ENCODE measurements at regions not wholly inside any gene's neighbourhood (a gene's known extent, or its start where the extent isn't known, plus 50 kb on each side); places are given as distances from the start of the nearest gene placed in this dataset.

DNA sequence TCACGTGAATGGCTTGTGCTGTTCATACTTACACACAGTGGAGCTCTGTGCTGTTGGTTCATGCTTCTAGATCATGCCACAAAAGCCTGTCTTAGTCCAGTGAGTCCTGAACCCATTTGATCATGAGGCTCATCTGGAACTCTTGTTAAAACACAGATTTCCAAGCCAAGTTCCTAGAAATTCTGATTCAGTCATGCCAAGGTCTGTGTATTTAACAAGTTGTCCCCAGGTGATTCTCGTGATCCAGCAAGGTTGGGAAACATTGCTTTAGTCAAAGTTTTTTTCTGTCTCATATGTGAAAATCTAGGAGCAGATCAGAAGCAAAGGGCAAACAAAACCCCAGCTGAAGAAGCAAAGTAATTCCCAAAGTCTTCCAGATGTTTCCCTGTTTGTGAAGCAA, 112.5 kb upstream of the GAS1 start:
- Histone ChIP-seq H3K27me3 (no peaks in the 10 kb centered on the region), H3K9me3 (no peaks in the 10 kb centered on the region), H3K4me1 (peaks cover 0 to 3% (median 0%) of the 10 kb centered on the region in 4 donors), H3K4me3 (no peak overlapping the region), H3K27ac (replicated peaks in 1 of 4) (no peak overlapping the region), H3K36me3 (no peaks in the 10 kb centered on the region)
- no peak for TF ChIP-seq POLR2AphosphoS5 (IDR thresholded peaks at IDR 0.05)
- TF ChIP-seq, protein P1, sequence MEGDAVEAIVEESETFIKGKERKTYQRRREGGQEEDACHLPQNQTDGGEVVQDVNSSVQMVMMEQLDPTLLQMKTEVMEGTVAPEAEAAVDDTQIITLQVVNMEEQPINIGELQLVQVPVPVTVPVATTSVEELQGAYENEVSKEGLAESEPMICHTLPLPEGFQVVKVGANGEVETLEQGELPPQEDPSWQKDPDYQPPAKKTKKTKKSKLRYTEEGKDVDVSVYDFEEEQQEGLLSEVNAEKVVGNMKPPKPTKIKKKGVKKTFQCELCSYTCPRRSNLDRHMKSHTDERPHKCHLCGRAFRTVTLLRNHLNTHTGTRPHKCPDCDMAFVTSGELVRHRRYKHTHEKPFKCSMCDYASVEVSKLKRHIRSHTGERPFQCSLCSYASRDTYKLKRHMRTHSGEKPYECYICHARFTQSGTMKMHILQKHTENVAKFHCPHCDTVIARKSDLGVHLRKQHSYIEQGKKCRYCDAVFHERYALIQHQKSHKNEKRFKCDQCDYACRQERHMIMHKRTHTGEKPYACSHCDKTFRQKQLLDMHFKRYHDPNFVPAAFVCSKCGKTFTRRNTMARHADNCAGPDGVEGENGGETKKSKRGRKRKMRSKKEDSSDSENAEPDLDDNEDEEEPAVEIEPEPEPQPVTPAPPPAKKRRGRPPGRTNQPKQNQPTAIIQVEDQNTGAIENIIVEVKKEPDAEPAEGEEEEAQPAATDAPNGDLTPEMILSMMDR (IDR thresholded peaks at IDR 0.05), result no peak
- no peak for TF ChIP-seq POLR2A (IDR thresholded peaks at IDR 0.05; ENCODE audit: low read depth)
- no peak for TF ChIP-seq EP300 (IDR thresholded peaks at IDR 0.05)
- 80% methylated on average over 2 of the region's 2 CpGs for WGBS
- DNase-seq (ENCODE audit: extremely low spot score), result no peak
- intact Hi-C loops (cut with DNase I), result no loop called here

DNA sequence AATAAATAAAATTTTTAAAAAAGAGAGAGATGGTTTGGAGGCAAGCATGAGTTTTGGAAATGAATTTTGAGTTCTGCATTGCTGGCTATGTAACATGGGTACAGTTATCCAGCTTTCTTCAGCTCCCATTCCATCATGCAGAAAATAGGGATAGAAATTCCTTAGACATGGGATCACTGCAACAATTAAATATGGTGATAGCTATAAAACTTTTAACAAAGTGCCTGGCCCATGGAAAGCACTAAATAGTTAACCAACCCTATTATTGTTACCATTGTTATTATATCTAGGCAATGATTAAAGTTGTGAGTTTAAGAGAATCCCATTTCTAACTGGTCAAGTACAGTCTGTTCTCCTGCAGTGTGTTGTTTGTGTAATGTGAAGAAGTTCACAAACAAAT, 115.4 kb upstream of the GAS1 start:
- no peak overlapping the region for H3K4me3 ChIP-seq

DNA sequence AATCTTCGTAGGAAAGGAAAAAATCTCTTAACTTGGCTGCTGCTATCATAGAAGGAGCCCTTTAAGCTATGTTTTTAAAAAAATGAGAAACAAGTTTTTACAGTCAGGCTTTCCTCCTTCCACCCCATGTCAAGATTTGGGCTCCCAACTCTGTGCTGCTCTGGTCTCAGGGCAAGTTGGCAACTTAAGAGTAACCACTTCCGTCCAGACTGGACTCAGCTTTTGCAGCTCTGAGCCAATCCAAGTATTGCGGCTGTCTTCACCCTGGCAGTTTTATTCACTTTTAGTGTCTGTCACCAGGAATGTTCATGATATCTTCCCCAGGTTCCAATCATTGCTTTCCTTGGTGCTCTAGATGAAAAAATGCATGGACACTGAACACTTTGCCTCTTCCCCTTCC, 115.9 kb upstream of the GAS1 start:
- WGBS, result 66% methylated on average over 3 of the region's 3 CpGs
- DNase-seq (ENCODE audit: extremely low spot score), result no peak
- no peak overlapping the region for H3K4me3 ChIP-seq
- peaks cover 0 to 3% (median 0%) of the 10 kb centered on the region in 4 donors for H3K4me1 ChIP-seq
- H3K27me3 ChIP-seq, result no peaks in the 10 kb centered on the region
- TF ChIP-seq POLR2A (IDR thresholded peaks at IDR 0.05; ENCODE audit: low read depth) (no peak), EP300 (IDR thresholded peaks at IDR 0.05) (no peak)
- H3K36me3 ChIP-seq, result no peaks in the 10 kb centered on the region
- no peaks in the 10 kb centered on the region for H3K9me3 ChIP-seq
- intact Hi-C loops (cut with DNase I), result no loop called here
- no peak overlapping the region for H3K27ac ChIP-seq (replicated peaks in 1 of 4)

More for the DNA sequence above, 115.4 kb upstream of the GAS1 start:
- H3K4me1 ChIP-seq, result peaks cover 0 to 3% (median 0%) of the 10 kb centered on the region in 4 donors
- intact Hi-C loops (cut with DNase I), result no loop called here
- no peaks in the 10 kb centered on the region for H3K27me3 ChIP-seq
- no peaks in the 10 kb centered on the region for H3K36me3 ChIP-seq
- H3K27ac ChIP-seq (replicated peaks in 1 of 4), result no peak overlapping the region
- DNase-seq (ENCODE audit: extremely low spot score), result no peak
- TF ChIP-seq POLR2AphosphoS5 (IDR thresholded peaks at IDR 0.05) (no peak), EP300 (IDR thresholded peaks at IDR 0.05) (no peak), POLR2A (IDR thresholded peaks at IDR 0.05; ENCODE audit: low read depth) (no peak)
- TF ChIP-seq, protein P1 (IDR thresholded peaks at IDR 0.05), result no peak
- H3K9me3 ChIP-seq, result no peaks in the 10 kb centered on the region

DNA sequence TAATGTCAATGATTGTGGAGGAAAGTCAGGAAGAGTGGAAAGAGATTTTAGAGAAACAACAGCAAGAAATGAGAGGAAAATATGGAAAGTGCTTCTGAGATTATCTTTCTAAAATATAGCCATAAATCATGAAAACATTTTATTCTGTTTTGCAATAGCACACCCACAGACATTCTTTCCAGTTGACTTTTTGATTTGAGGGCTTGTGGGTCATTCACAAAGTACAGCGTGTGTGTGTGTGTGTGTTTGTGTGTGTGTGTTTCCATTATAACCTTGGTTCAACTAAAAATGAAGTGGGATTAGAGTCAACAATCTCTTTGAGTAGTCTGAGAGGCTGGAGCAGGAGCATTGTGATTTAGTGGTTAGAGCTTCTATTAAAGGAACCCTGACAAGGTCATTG, 116.6 kb upstream of the GAS1 start:
- intact Hi-C loops (cut with DNase I), result no loop called here
- no peaks in the 10 kb centered on the region for H3K27me3 ChIP-seq
- peaks cover 0 to 3% (median 0%) of the 10 kb centered on the region in 4 donors for H3K4me1 ChIP-seq
- no peaks in the 10 kb centered on the region for H3K36me3 ChIP-seq
- H3K27ac ChIP-seq (replicated peaks in 1 of 4), result no peak overlapping the region
- TF ChIP-seq, protein P1 (IDR thresholded peaks at IDR 0.05), result no peak
- TF ChIP-seq POLR2AphosphoS5 (IDR thresholded peaks at IDR 0.05), result no peak
- no peak for TF ChIP-seq EP300 (IDR thresholded peaks at IDR 0.05)
- no peak for TF ChIP-seq POLR2A (IDR thresholded peaks at IDR 0.05; ENCODE audit: low read depth)
- no peak overlapping the region for H3K4me3 ChIP-seq
- DNase-seq (ENCODE audit: extremely low spot score), result no peak
- 39% methylated on average over 1 of the region's 1 CpG for WGBS
- no peaks in the 10 kb centered on the region for H3K9me3 ChIP-seq

DNA sequence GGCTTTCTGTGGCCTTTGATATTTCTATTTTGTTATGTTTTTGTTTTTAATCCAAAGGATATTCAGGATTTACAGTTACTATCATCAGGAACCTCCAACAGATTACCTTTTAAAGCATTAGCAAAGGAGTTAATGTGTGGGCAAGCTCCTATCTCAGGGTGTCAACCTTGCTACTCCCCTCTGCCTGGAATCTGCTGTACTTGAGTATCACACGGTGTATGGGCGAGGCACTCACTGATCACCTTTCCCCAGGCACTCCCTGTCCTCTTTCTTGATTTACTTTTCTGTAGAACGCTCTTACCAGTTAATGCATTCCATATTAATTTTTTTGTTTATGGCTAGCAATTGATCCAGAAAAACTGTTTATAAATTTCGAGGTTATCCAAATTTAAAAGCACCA, 117.0 kb upstream of the GAS1 start:
- no peaks in the 10 kb centered on the region for H3K27me3 ChIP-seq
- no peak overlapping the region for H3K4me3 ChIP-seq
- intact Hi-C loops (cut with DNase I), result no loop called here
- TF ChIP-seq, protein P1 (IDR thresholded peaks at IDR 0.05), result no peak
- no peak for TF ChIP-seq POLR2AphosphoS5 (IDR thresholded peaks at IDR 0.05)
- TF ChIP-seq EP300 (IDR thresholded peaks at IDR 0.05), result no peak
- TF ChIP-seq POLR2A (IDR thresholded peaks at IDR 0.05; ENCODE audit: low read depth), result no peak
- no peaks in the 10 kb centered on the region for H3K36me3 ChIP-seq
- peaks cover 0 to 3% (median 0%) of the 10 kb centered on the region in 4 donors for H3K4me1 ChIP-seq
- DNase-seq (ENCODE audit: extremely low spot score), result peak; percentile 72
- H3K27ac ChIP-seq (replicated peaks in 1 of 4), result no peak overlapping the region
- H3K9me3 ChIP-seq, result no peaks in the 10 kb centered on the region
- 89% methylated on average over 4 of the region's 4 CpGs for WGBS

Measured in esophagus muscularis mucosa (tissue), 4 donors.